Spleen (tissue), 11 donors: ENCODE measurements at regions not wholly inside any gene's neighbourhood (a gene's known extent, or its start where the extent isn't known, plus 50 kb on each side); places are given as distances from the start of the nearest gene placed in this dataset.
"Not testable (repeated sequence)": the region's sequence is repeated elsewhere in the genome, so short reads cannot be mapped to it uniquely, and the experiment has no call there.

Source experiments
- DNase-seq: peaks from one replicate; pipeline ENCODE4 v3.0.0-alpha.2; 2020
- H3K27ac ChIP-seq, 8 donors: fragments of 200-600 bp; sonication (generic) in 7 of 8; 1 replicate in 4 of 8; 2 replicates in 4 of 8; pipeline versions ENCODE4 v1.5.0 to v1.8.0; 2016 to 2021; ENCODE audit warnings: inconsistent platforms in 4 of 8, mild to moderate bottlenecking in 4 of 8, moderate library complexity in 1 of 8
- H3K27me3 ChIP-seq, 7 donors: fragments of 200-600 bp; sonication (generic) in 6 of 7; replicated peaks in 1 of 7; 1 replicate in 4 of 7; 2 replicates in 3 of 7; pipeline versions ENCODE4 v1.5.0 to v1.8.0; 2016 to 2021; ENCODE audit warnings: inconsistent platforms in 3 of 7, mild to moderate bottlenecking in 1 of 7
- H3K36me3 ChIP-seq, 6 donors: fragments of 200-600 bp; sonication (generic) in 5 of 6; 1 replicate in 4 of 6; 2 replicates in 2 of 6; pipeline versions ENCODE4 v1.5.0 to v1.8.0; 2016 to 2021; ENCODE audit warnings: inconsistent platforms in 2 of 6
- H3K4me1 ChIP-seq, 6 donors: fragments of 200-600 bp; sonication (generic) in 5 of 6; 1 replicate in 3 of 6; 2 replicates in 3 of 6; pipeline versions ENCODE4 v1.5.0 to v1.8.0; 2016 to 2021; ENCODE audit warnings: inconsistent platforms in 3 of 6
- H3K4me3 ChIP-seq, 8 donors: fragments of 200-600 bp; sonication (generic) in 7 of 8; 1 replicate in 4 of 8; 2 replicates in 4 of 8; pipeline versions ENCODE4 v1.5.0 to v1.8.0; 2016 to 2021; ENCODE audit warnings: inconsistent platforms in 4 of 8, mild to moderate bottlenecking in 4 of 8, moderate library complexity in 2 of 8
- H3K9me3 ChIP-seq, 8 donors: fragments of 200-600 bp; sonication (generic) in 7 of 8; 1 replicate in 4 of 8; 2 replicates in 4 of 8; pipeline versions ENCODE4 v1.5.0 to v1.8.0; 2016 to 2021; ENCODE audit warnings: inconsistent platforms in 4 of 8
- CTCF ChIP-seq, 11 experiments: fragments of 200-600 bp in 7 of 11; fragments of 450-650 bp in 4 of 11; sonication (generic) in 4 of 11; IDR thresholded peaks in 8 of 11; conservative IDR thresholded peaks in 3 of 11; 1 replicate in 7 of 11; 2 replicates in 4 of 11; pipeline versions ENCODE4 v1.4.0 to v1.8.0; 2016 to 2021; ENCODE audit warnings: antibody characterized with exemption in 11 of 11, inconsistent platforms in 4 of 11, mild to moderate bottlenecking in 1 of 11
- POLR2A ChIP-seq, 3 donors: fragments of 450-650 bp; IDR thresholded peaks; one replicate each; pipeline ENCODE4 v1.5.1; 2017; ENCODE audit warnings: antibody characterized with exemption in 3 of 3, mild to moderate bottlenecking in 1 of 3
- POLR2AphosphoS5 ChIP-seq, 3 donors: sonication (generic); formaldehyde crosslinking; IDR thresholded peaks; one replicate each; pipeline ENCODE4 v1.5.1; 2017; ENCODE audit warnings: antibody characterized with exemption in 3 of 3
- WGBS, 5 donors: extraction: QIAGEN DNeasy Blood & Tissue Kit in 3 of 5; methylation state at CpG; one replicate each; pipeline versions ENCODE4 v1.1.5 to v1.1.7; 2013 to 2018; 5-methylcytosine and 5-hydroxymethylcytosine counted together
- intact Hi-C: fragments of 100-400 bp; cut with DNase I; formaldehyde crosslinking; loops from one replicate; pipeline ENCODE4 v1.15.0; 2023; ENCODE audit warnings: low total_unique reads
- donor health status: healthy with polysubstance abuse.
- donor health status: DM: no; HTN: no; CAD: no; lungs with moderate emphysema.
- donor health status: DM: no; HTN: no; CAD: no.
- donor health status: Bipolar disorder and iron deficiency.
- donor health status: healthy.
- donor health status: DM: no; HTN: no; CAD: no.
- donor health status: DM: yes; HTN: yes; CAD: no.

DNA sequence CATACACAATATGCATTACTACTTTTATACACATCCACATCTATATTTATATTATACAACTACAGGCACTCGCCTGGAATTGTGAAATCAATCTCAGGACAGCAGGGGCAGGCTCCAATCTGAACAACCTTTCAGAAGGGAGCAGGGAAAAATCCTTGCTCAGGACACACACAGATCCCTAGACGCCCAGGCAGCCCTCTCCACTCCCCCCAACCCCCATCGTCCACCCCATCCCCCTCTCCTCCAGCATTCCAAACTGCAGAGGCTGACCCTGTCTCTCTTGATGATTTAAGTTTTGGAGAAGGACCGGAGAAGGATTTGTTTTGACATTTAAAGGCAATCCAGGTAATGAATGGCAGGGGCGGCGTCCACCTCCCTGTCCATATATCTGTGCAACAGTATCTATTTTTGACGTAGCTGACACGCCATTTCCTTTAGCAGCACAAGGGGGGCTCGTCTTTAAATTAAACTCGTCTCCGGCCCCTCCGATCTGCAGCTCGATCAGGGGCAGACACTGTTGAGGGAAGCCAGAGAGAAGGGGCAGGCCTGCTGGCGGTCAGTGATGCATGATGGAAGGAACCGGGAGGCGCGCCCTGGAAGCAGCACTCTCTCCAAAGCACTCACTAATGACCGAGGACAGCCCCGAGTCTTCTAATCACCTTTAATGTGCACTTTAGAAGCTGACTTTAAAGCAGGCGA is 95.0 kb upstream of the TBX5 start:
- H3K27me3 ChIP-seq: peaks cover 0 to 90% (median 6%) of the 10 kb centered on the region in 7 donors
- H3K36me3 ChIP-seq: no peaks in the 10 kb centered on the region
- no peak for TF ChIP-seq POLR2AphosphoS5 (IDR thresholded peaks at IDR 0.05)
- H3K4me3 ChIP-seq: no peak overlapping the region
- 4 to 6% (median 5%) methylated on average over 20 of the region's 20 CpGs for WGBS, 5 donors
- no peak overlapping the region for H3K27ac ChIP-seq
- no peaks in the 10 kb centered on the region for H3K9me3 ChIP-seq
- intact Hi-C loops: no loop called here
- H3K4me1 ChIP-seq: no peaks in the 10 kb centered on the region
- DNase-seq: no peak

DNA sequence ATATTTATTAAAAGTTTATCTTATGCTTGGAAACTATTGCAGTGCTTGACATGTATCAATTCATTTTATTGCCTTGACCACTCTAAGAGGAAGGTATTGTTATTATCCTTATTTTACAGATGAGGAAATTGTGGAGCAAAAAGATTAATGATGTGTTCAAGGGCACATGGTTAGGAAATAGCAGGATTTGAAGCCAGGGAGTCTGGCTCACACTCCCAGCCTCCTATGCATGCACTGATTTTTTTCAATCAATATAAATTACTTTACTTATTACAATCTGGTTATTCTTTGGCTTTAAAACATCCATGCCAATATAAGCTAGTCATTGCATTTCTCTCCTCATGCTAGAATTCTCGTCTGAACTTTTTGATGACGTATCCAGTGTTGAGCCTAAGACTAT is 94.2 kb upstream of the TBX5 start:
- peaks cover 0 to 90% (median 6%) of the 10 kb centered on the region in 7 donors for H3K27me3 ChIP-seq
- DNase-seq: no peak
- TF ChIP-seq POLR2A (IDR thresholded peaks at IDR 0.05) (no peak), POLR2AphosphoS5 (IDR thresholded peaks at IDR 0.05) (no peak), CTCF (IDR thresholded peaks at IDR 0.05 in 8 of 11, conservative IDR thresholded peaks at IDR 0.05 in 3 of 11) (no peak)
- H3K36me3 ChIP-seq: no peaks in the 10 kb centered on the region
- H3K9me3 ChIP-seq: no peaks in the 10 kb centered on the region
- intact Hi-C loops: no loop called here
- H3K27ac ChIP-seq: no peak overlapping the region
- H3K4me3 ChIP-seq: no peak overlapping the region
- whole genome bisulfite sequencing, 5 donors: 35 to 52% (median 45%) methylated on average over 2 of the region's 2 CpGs
- no peaks in the 10 kb centered on the region for H3K4me1 ChIP-seq

DNA sequence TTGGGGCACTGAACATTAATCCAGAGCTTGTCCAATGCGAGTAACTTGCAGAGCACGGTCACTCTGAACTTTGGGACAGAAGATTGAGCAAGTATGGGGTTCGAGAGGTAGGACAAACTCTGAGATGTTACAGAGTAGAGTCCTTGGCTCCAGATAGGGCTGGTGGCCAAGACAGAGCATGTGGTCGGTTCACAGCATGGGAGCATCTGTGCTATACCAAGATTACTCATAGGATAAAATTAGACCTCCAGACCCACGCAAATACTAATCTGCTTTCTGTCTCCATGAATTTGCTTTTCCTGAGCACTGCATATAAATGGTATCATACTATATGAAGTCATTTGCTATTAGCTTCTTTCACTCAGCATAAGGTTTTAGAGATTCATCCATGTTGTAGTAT is 93.4 kb upstream of the TBX5 start:
- no peaks in the 10 kb centered on the region for H3K9me3 ChIP-seq
- H3K4me1 ChIP-seq: no peaks in the 10 kb centered on the region
- no peak for DNase-seq
- TF ChIP-seq POLR2AphosphoS5 (IDR thresholded peaks at IDR 0.05) (no peak), POLR2A (IDR thresholded peaks at IDR 0.05) (no peak), CTCF (IDR thresholded peaks at IDR 0.05 in 8 of 11, conservative IDR thresholded peaks at IDR 0.05 in 3 of 11) (no peak)
- H3K27me3 ChIP-seq: peaks cover 0 to 90% (median 6%) of the 10 kb centered on the region in 7 donors
- intact Hi-C loops: no loop called here
- no peaks in the 10 kb centered on the region for H3K36me3 ChIP-seq
- H3K4me3 ChIP-seq: no peak overlapping the region
- WGBS, 5 donors: 59 to 75% (median 71%) methylated on average over 5 of the region's 5 CpGs
- H3K27ac ChIP-seq: no peak overlapping the region

DNA sequence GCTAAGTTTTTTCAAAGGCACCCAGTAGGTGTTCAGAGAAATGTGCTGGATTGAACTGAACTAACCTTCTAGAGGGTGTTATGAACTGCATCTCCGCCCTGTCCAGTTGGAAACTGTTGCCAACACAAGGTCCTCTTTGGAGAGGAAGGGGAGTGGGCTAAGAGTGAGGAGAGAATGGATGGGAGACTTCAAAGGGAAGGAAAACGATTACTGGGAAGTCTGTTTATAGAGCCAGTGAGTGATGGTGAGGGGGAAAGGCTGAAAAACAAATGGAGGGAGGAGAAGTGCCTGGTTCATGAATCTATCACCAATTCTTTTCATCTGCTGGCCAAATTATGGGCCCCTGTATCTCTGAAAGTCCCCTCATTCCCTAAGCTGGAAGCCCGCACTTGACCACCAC is 86.0 kb upstream of the TBX5 start:
- Histone ChIP-seq H3K9me3 (no peaks in the 10 kb centered on the region), H3K36me3 (no peaks in the 10 kb centered on the region), H3K4me1 (no peaks in the 10 kb centered on the region), H3K4me3 (no peak overlapping the region), H3K27ac (no peak overlapping the region), H3K27me3 (peaks cover 0 to 74% (median 0%) of the 10 kb centered on the region in 7 donors)
- TF ChIP-seq POLR2A (IDR thresholded peaks at IDR 0.05): no peak
- TF ChIP-seq CTCF (IDR thresholded peaks at IDR 0.05 in 8 of 11, conservative IDR thresholded peaks at IDR 0.05 in 3 of 11): no peak
- no peak for TF ChIP-seq POLR2AphosphoS5 (IDR thresholded peaks at IDR 0.05)
- DNase-seq: no peak
- intact Hi-C loops: no loop called here
- WGBS, 5 donors: 26 to 39% (median 33%) methylated on average over 3 of the region's 3 CpGs

- peaks cover 0 to 14% (median 10%) of the 10 kb centered on the region in 6 donors for H3K4me1 ChIP-seq
- H3K36me3 ChIP-seq, intact Hi-C loops, DNase-seq, H3K4me3 ChIP-seq, H3K27ac ChIP-seq: not testable (repeated sequence)
- 94 to 96% (median 96%) methylated on average over 32 to 45 of the region's 45 CpGs for WGBS, 5 donors
- H3K27me3 ChIP-seq: peaks cover 0 to 73% (median 29%) of the 10 kb centered on the region in 7 donors
- peaks cover 0 to 16% (median 0%) of the 10 kb centered on the region in 8 donors for H3K9me3 ChIP-seq
Measured at GRCh38 chr12:114484822-114485459, 79.0 kb upstream of the TBX5 start.
